Ascending aorta (tissue), 2 donors: ENCODE measurements at regions not wholly inside any gene's neighbourhood (a gene's known extent, or its start where the extent isn't known, plus 50 kb on each side); places are given as distances from the start of the nearest gene placed in this dataset.

ENCODE experiments used
- DNase-seq, 2 donors: peaks; one replicate each; pipeline ENCODE4 v3.0.0-alpha.2; 2019; ENCODE audit warnings: low spot score in 2 of 2
- H3K27ac ChIP-seq, 2 donors: fragments of 200-600 bp; sonication (generic); one replicate each; pipeline ENCODE4 v1.5.1; 2016 to 2017; ENCODE audit warnings: mild to moderate bottlenecking in 1 of 2
- H3K27me3 ChIP-seq: fragments of 200-600 bp; sonication (generic); one replicate; pipeline ENCODE4 v1.5.1; 2017
- H3K36me3 ChIP-seq, 2 donors: fragments of 200-600 bp; sonication (generic); one replicate each; pipeline ENCODE4 v1.5.1; 2016
- H3K4me1 ChIP-seq, 2 donors: fragments of 200-600 bp; sonication (generic); one replicate each; pipeline ENCODE4 v1.5.1; 2016 to 2017; ENCODE audit warnings: mild to moderate bottlenecking in 1 of 2
- H3K4me3 ChIP-seq, 2 donors: fragments of 200-600 bp; sonication (generic); one replicate each; pipeline ENCODE4 v1.5.1; 2016 to 2017; ENCODE audit warnings: mild to moderate bottlenecking in 1 of 2
- H3K9me3 ChIP-seq, 2 donors: fragments of 200-600 bp; sonication (generic); one replicate each; pipeline ENCODE4 v1.5.1; 2016
- CTCF ChIP-seq, 3 experiments: fragments of 200-600 bp in 2 of 3; fragments of 450-650 bp in 1 of 3; sonication (generic) in 2 of 3; IDR thresholded peaks; one replicate each; pipeline ENCODE4 v1.5.1; 2016 to 2019; ENCODE audit warnings: antibody characterized with exemption in 3 of 3, mild to moderate bottlenecking in 1 of 3, moderate library complexity in 1 of 3
- intact Hi-C: fragments of 100-400 bp; cut with DNase I; formaldehyde crosslinking; loops from one replicate; pipeline ENCODE4 v1.15.1; 2023

- Histone ChIP-seq H3K36me3 (no peaks in the 10 kb centered on the region), H3K27me3 (no peaks in the 10 kb centered on the region), H3K4me3 (no peak overlapping the region), H3K9me3 (no peaks in the 10 kb centered on the region), H3K4me1 (no peaks in the 10 kb centered on the region), H3K27ac (no peak overlapping the region)
- intact Hi-C loops, result loop anchor here (2.0 to 10.0 kb wide), 2 partner anchors 97 to 235 kb away; no protein-coding TSS in a partner anchor
- peak in 2 of 3 experiments; percentile 21 to 45 for TF ChIP-seq CTCF (IDR thresholded peaks at IDR 0.05)
- no peak for DNase-seq
Observed at GRCh38 chr6:100099189-100100074, 105.4 kb upstream of the MCHR2 start.

- Histone ChIP-seq H3K27ac (no peak overlapping the region), H3K36me3 (no peaks in the 10 kb centered on the region), H3K4me3 (no peak overlapping the region), H3K9me3 (no peaks in the 10 kb centered on the region), H3K4me1 (no peaks in the 10 kb centered on the region), H3K27me3 (no peaks in the 10 kb centered on the region)
- no peak for TF ChIP-seq CTCF (IDR thresholded peaks at IDR 0.05)
- intact Hi-C loops, result no loop called here
- no peak for DNase-seq
Observed at GRCh38 chr6:100096936-100097335, 102.9 kb upstream of the MCHR2 start.

GRCh38 chr6:100096341-100096740 is 102.3 kb upstream of the MCHR2 start:
- TF ChIP-seq CTCF (IDR thresholded peaks at IDR 0.05), result no peak
- intact Hi-C loops, result no loop called here
- H3K27me3 ChIP-seq, result no peaks in the 10 kb centered on the region

GRCh38 chr6:100093405-100093804 is 99.4 kb upstream of the MCHR2 start:
- TF ChIP-seq CTCF (IDR thresholded peaks at IDR 0.05), result no peak
- intact Hi-C loops, result no loop called here
- no peaks in the 10 kb centered on the region for H3K9me3 ChIP-seq
- H3K4me1 ChIP-seq, result no peaks in the 10 kb centered on the region
- no peaks in the 10 kb centered on the region for H3K36me3 ChIP-seq
- H3K4me3 ChIP-seq, result no peak overlapping the region
- no peaks in the 10 kb centered on the region for H3K27me3 ChIP-seq
- no peak for DNase-seq
- H3K27ac ChIP-seq, result no peak overlapping the region

More at GRCh38 chr6:100096341-100096740, 102.3 kb upstream of the MCHR2 start:
- Histone ChIP-seq H3K9me3 (no peaks in the 10 kb centered on the region), H3K4me3 (no peak overlapping the region), H3K36me3 (no peaks in the 10 kb centered on the region), H3K4me1 (no peaks in the 10 kb centered on the region), H3K27ac (no peak overlapping the region)
- DNase-seq, result no peak

GRCh38 chr6:100088009-100088408 is 94.0 kb upstream of the MCHR2 start:
- Histone ChIP-seq H3K27ac (no peak overlapping the region), H3K9me3 (no peaks in the 10 kb centered on the region), H3K4me3 (no peak overlapping the region), H3K4me1 (no peaks in the 10 kb centered on the region), H3K27me3 (no peaks in the 10 kb centered on the region), H3K36me3 (no peaks in the 10 kb centered on the region)
- intact Hi-C loops, result no loop called here
- TF ChIP-seq CTCF (IDR thresholded peaks at IDR 0.05), result no peak
- DNase-seq, result no peak
